GM12878 (cell line): ENCODE measurements at regions not wholly inside any gene's neighbourhood (a gene's known extent, or its start where the extent isn't known, plus 50 kb on each side); places are given as distances from the start of the nearest gene placed in this dataset.

Experiments
- ATAC-seq: fragments of 200-7000 bp; cut with Tn5 transposase; 3 replicates; pipeline ENCODE4 v1.9.1; 2020; ENCODE audit warnings: mild to moderate bottlenecking, moderate library complexity
- BruUV-seq: library from RNA; stranded (reverse); fragments of 400-500 nt; replicated peaks from 2 replicates; lab custom pipeline; 2021; lab: Mats Ljungman, UMichigan
- CTCF ChIA-PET: fragments of 300-600 bp; sonication (Branson Sonifier 250); formaldehyde crosslinking; extraction: SDS; loops from one replicate; lab custom pipeline; 2021; ENCODE audit warnings: inconsistent platforms; lab: Yijun Ruan, JAX
- POLR2A ChIA-PET: fragments of 350-600 bp; formaldehyde crosslinking; extraction: SDS; loops from one replicate; lab custom pipeline; 2021; ENCODE audit warnings: inconsistent platforms; lab: Charles Lee
- RAD21 ChIA-PET: fragments of 300-600 bp; sonication (Branson Sonifier 250); formaldehyde crosslinking; loops from one replicate; lab custom pipeline; 2023; ENCODE audit warnings: antibody characterized with exemption; ENCODE audit not compliant: unreplicated experiment; lab: Charles Lee
- SMC1A ChIA-PET: fragments of 300-600 bp; sonication (Branson Sonifier 250); formaldehyde crosslinking; loops from one replicate; lab custom pipeline; 2023; ENCODE audit not compliant: unreplicated experiment, uncharacterized antibody; lab: Charles Lee
- DNase-seq: peaks from one replicate; pipeline ENCODE4 v3.0.0-alpha.2; 2011; ENCODE audit warnings: low read depth, low spot score
- FAIRE-seq: peaks from 3 replicates; lab custom pipeline; 2011; peaks lifted over from hg19 to GRCh38; lab: Jason Lieb, UNC
- H2AFZ ChIP-seq: 2 replicates; pipeline ENCODE4 v1.6.0; 2011; ENCODE audit warnings: low read depth, low read length, control low read depth; ENCODE audit not compliant: control insufficient read depth
- H3K27ac ChIP-seq: 2 replicates; pipeline ENCODE4 v1.5.1; 2011; ENCODE audit warnings: control low read depth; ENCODE audit not compliant: control insufficient read depth, insufficient read depth
- H3K27me3 ChIP-seq, 2 experiments: replicated peaks in 1 of 2; 2 replicates each; pipeline versions ENCODE4 v1.6.0 to v1.6.1; 2011; ENCODE audit warnings: low read length in 1 of 2; ENCODE audit not compliant: control insufficient read depth in 2 of 2, insufficient read depth in 2 of 2
- H3K36me3 ChIP-seq, 2 experiments: 2 replicates each; pipeline ENCODE4 v1.5.1; 2011; ENCODE audit warnings: low read length in 1 of 2; ENCODE audit not compliant: control insufficient read depth in 2 of 2, insufficient read depth in 2 of 2
- H3K4me1 ChIP-seq: 2 replicates; pipeline ENCODE4 v1.6.1; 2011; ENCODE audit warnings: mild to moderate bottlenecking, low read length, moderate library complexity, mixed read lengths; ENCODE audit not compliant: control insufficient read depth, insufficient read depth
- H3K4me2 ChIP-seq: 2 replicates; pipeline ENCODE4 v1.6.0; 2011; ENCODE audit warnings: control low read depth; ENCODE audit not compliant: control insufficient read depth, insufficient read depth
- H3K4me3 ChIP-seq: fragments of 200-600 bp; sonication (generic); 2 replicates; pipeline ENCODE4 v1.5.1; 2016
- H3K79me2 ChIP-seq: 2 replicates; pipeline ENCODE4 v1.6.0; 2011; ENCODE audit warnings: low read length; ENCODE audit not compliant: control insufficient read depth, insufficient read depth
- H3K9ac ChIP-seq: 2 replicates; pipeline ENCODE4 v1.8.0; 2011; ENCODE audit warnings: low read length, control low read depth, mixed read lengths; ENCODE audit not compliant: control insufficient read depth, insufficient read depth
- H3K9me3 ChIP-seq: replicated peaks from 3 replicates; pipeline ENCODE4 v1.5.1; 2011; ENCODE audit warnings: mild to moderate bottlenecking, low read length; ENCODE audit not compliant: control insufficient read depth, insufficient read depth
- H4K20me1 ChIP-seq: 2 replicates; pipeline ENCODE4 v1.6.0; 2011; ENCODE audit not compliant: control insufficient read depth, insufficient read depth
- CREM ChIP-seq: IDR thresholded peaks from 2 replicates; pipeline ENCODE4 v1.6.1; 2014; ENCODE audit warnings: antibody characterized with exemption, low read depth
- CTCF ChIP-seq, 3 experiments: IDR thresholded peaks in 2 of 3; conservative IDR thresholded peaks in 1 of 3; 2 replicates each; pipeline ENCODE4 v1.5.1; 2011; ENCODE audit warnings: low read depth in 3 of 3, low read length in 3 of 3, mild to moderate bottlenecking in 3 of 3, control low read depth in 2 of 3, moderate library complexity in 2 of 3, inconsistent platforms in 1 of 3, mixed read lengths in 1 of 3; ENCODE audit not compliant: control insufficient read depth in 2 of 3, insufficient read depth in 1 of 3; ENCODE audit errors: extremely low read depth in 1 of 3
- GATAD2B ChIP-seq: fragments of 450-650 bp; conservative IDR thresholded peaks from 2 replicates; pipeline ENCODE4 v1.6.1; 2017; ENCODE audit warnings: low read depth, mild to moderate bottlenecking, moderate library complexity
- HDAC6 ChIP-seq: fragments of 200-600 bp; sonication (generic); IDR thresholded peaks from one replicate; pipeline ENCODE4 v1.8.0; 2017; ENCODE audit warnings: antibody characterized with exemption; ENCODE audit not compliant: unreplicated experiment
- IKZF1 ChIP-seq: fragments of 450-650 bp; conservative IDR thresholded peaks from 2 replicates; pipeline ENCODE4 v1.6.1; 2017; ENCODE audit warnings: antibody characterized with exemption, mild to moderate bottlenecking
- NBN ChIP-seq: fragments of 450-650 bp; IDR thresholded peaks from 2 replicates; pipeline ENCODE4 v1.6.1; 2016
- NFYA ChIP-seq: IDR thresholded peaks from 2 replicates; pipeline ENCODE4 v1.6.1; 2011; ENCODE audit warnings: low read depth, mild to moderate bottlenecking, low read length, improper control_type of control experiment, borderline replicate concordance
- NRF1 ChIP-seq: conservative IDR thresholded peaks from 2 replicates; pipeline ENCODE4 v1.6.1; 2011; ENCODE audit warnings: mild to moderate bottlenecking, low read depth, low read length, improper control_type of control experiment
- POLR2AphosphoS2 ChIP-seq: IDR thresholded peaks from 2 replicates; pipeline ENCODE4 v1.6.1; 2011; ENCODE audit warnings: low read depth, mild to moderate bottlenecking, low read length, improper control_type of control experiment, moderate library complexity
- RCOR1 ChIP-seq: conservative IDR thresholded peaks from 2 replicates; pipeline ENCODE4 v1.6.1; 2012; ENCODE audit warnings: low read depth, low read length, improper control_type of control experiment
- RUNX3 ChIP-seq: IDR thresholded peaks from 2 replicates; pipeline ENCODE4 v1.6.1; 2012; ENCODE audit warnings: low read length, inconsistent platforms
- SIN3A ChIP-seq: IDR thresholded peaks from 2 replicates; pipeline ENCODE4 v1.6.1; 2012; ENCODE audit warnings: low read depth, low read length, improper control_type of control experiment
- SMAD5 ChIP-seq: IDR thresholded peaks from 2 replicates; pipeline ENCODE4 v1.6.1; 2016; ENCODE audit warnings: antibody characterized with exemption, low read depth
- ZBTB4 ChIP-seq: fragments of 450-650 bp; formaldehyde crosslinking; IDR thresholded peaks from 2 replicates; pipeline ENCODE4 v1.4.0; 2022; ENCODE audit warnings: mild to moderate bottlenecking, moderate library complexity
- ZNF207 ChIP-seq: fragments of 450-650 bp; IDR thresholded peaks from 2 replicates; pipeline ENCODE4 v1.6.1; 2014; ENCODE audit warnings: antibody characterized with exemption, mild to moderate bottlenecking, borderline replicate concordance
- ZNF274 ChIP-seq: IDR thresholded peaks from one replicate; pipeline ENCODE4 v1.8.0; 2011; ENCODE audit not compliant: insufficient read length, insufficient read depth
- WGBS: methylation state at CpG from one replicate; pipeline ENCODE4 v1.1.6; 2016; ENCODE audit warnings: low lambda C conversion rate; ENCODE audit not compliant: insufficient replicate concordance, insufficient coverage; ENCODE audit errors: missing lambda C conversion rate; 5-methylcytosine and 5-hydroxymethylcytosine counted together
- in situ Hi-C: fragments of 300-500 bp; cut with MboI; formaldehyde crosslinking; loops from 9 replicates; pipeline ENCODE4 v1.14.3; 2018; ENCODE audit warnings: mixed read lengths
- intact Hi-C: fragments of 100-400 bp; cut with micrococcal nuclease; formaldehyde crosslinking; loops from one replicate; pipeline ENCODE4 v1.14.2; 2022; ENCODE audit not compliant: unreplicated experiment

GRCh38 chr2:238659231-238659630 lies 188.7 kb upstream of the TWIST2 start:
- WGBS, result 52% methylated on average over 6 of the region's 6 CpGs
- Histone ChIP-seq H3K4me2 (no peak overlapping the region), H3K9ac (no peak overlapping the region), H3K27me3 (no peaks in the 10 kb centered on the region; a peak in 1 of 4 replicates), H3K27ac (no peak overlapping the region), H3K36me3 (no peaks in the 10 kb centered on the region), H2AFZ (no peak overlapping the region), H3K4me3 (no peak overlapping the region), H4K20me1 (no peaks in the 10 kb centered on the region), H3K9me3 (no peaks in the 10 kb centered on the region), H3K4me1 (no peaks in the 10 kb centered on the region), H3K79me2 (no peaks in the 10 kb centered on the region)
- DNase-seq, result no peak
- ChIA-PET CTCF (no interaction called here), POLR2A (no interaction called here), RAD21 (no interaction called here), SMC1A (no interaction called here)
- no TSS peak for BruUV-seq
- ATAC-seq, result no peak
- in situ Hi-C loops, result no loop called here
- no peak for FAIRE-seq
- intact Hi-C loops, result no loop called here
- no peak for TF ChIP-seq ZNF274
- no peak for TF ChIP-seq SIN3A
- no peak for TF ChIP-seq IKZF1
- TF ChIP-seq NRF1, result no peak
- TF ChIP-seq ZBTB4 (CRISPR knock-in tag), result no peak

GRCh38 chr2:238663586-238663985 lies 184.3 kb upstream of the TWIST2 start:
- Histone ChIP-seq H4K20me1 (no peaks in the 10 kb centered on the region), H3K79me2 (no peaks in the 10 kb centered on the region), H3K4me1 (no peaks in the 10 kb centered on the region), H3K9ac (no peak overlapping the region), H3K4me2 (no peak overlapping the region), H3K36me3 (no peaks in the 10 kb centered on the region), H3K4me3 (no peak overlapping the region), H3K27me3 (no peaks in the 10 kb centered on the region; a peak in 1 of 4 replicates), H2AFZ (no peak overlapping the region), H3K9me3 (no peaks in the 10 kb centered on the region), H3K27ac (no peak overlapping the region)
- ChIA-PET RAD21 (no interaction called here), SMC1A (no interaction called here), CTCF (no interaction called here), POLR2A (no interaction called here)
- BruUV-seq, result no TSS peak
- no peak for FAIRE-seq
- 56% methylated on average over 9 of the region's 9 CpGs for WGBS
- in situ Hi-C loops, result no loop called here
- intact Hi-C loops, result no loop called here
- no peak for ATAC-seq
- TF ChIP-seq HDAC6 (no peak), GATAD2B (no peak), NBN (no peak), SMAD5 (no peak), RCOR1 (no peak), NFYA (no peak), ZNF207 (no peak), CREM (no peak), CTCF (IDR thresholded peaks at IDR 0.05 in 2 of 3, conservative IDR thresholded peaks at IDR 0.05 in 1 of 3; ENCODE audit: control insufficient read depth in 2 of 3, extremely low read depth in 1 of 3, insufficient read depth in 1 of 3, low read depth in 3 of 3, low read length in 3 of 3) (no peak), RUNX3 (no peak), POLR2AphosphoS2 (no peak)
- DNase-seq, result no peak
